Activated T-helper 17 cell treated with anti-CD3 and anti-CD28 coated beads, Interleukin-2, amount 50 U/mL, for 72 hours (primary cell): ENCODE measurements at regions not wholly inside any gene's neighbourhood (a gene's known extent, or its start where the extent isn't known, plus 50 kb on each side); places are given as distances from the start of the nearest gene placed in this dataset.

Experiments
- ATAC-seq: fragments of 150-1000 bp; cut with Tn5 transposase; replicated peaks from 2 replicates; pipeline ENCODE4 v1.10.0; 2021; ENCODE audit warnings: mild to moderate bottlenecking, moderate library complexity
- H3K27ac Mint-ChIP-seq: one replicate; pipeline ENCODE4 v1.8.0; 2022; ENCODE audit warnings: mixed read lengths
- H3K27me3 Mint-ChIP-seq: one replicate; pipeline ENCODE4 v1.8.0; 2022; ENCODE audit warnings: mixed read lengths
- H3K36me3 Mint-ChIP-seq: one replicate; pipeline ENCODE4 v1.8.0; 2022; ENCODE audit warnings: low read depth, mild to moderate bottlenecking, mixed read lengths
- H3K4me1 Mint-ChIP-seq: one replicate; pipeline ENCODE4 v1.8.0; 2022; ENCODE audit warnings: mixed read lengths
- H3K4me3 Mint-ChIP-seq: one replicate; pipeline ENCODE4 v1.8.0; 2022; ENCODE audit warnings: mild to moderate bottlenecking, mixed read lengths
- H3K9me3 Mint-ChIP-seq: one replicate; pipeline ENCODE4 v1.8.0; 2022; ENCODE audit warnings: mixed read lengths

DNA sequence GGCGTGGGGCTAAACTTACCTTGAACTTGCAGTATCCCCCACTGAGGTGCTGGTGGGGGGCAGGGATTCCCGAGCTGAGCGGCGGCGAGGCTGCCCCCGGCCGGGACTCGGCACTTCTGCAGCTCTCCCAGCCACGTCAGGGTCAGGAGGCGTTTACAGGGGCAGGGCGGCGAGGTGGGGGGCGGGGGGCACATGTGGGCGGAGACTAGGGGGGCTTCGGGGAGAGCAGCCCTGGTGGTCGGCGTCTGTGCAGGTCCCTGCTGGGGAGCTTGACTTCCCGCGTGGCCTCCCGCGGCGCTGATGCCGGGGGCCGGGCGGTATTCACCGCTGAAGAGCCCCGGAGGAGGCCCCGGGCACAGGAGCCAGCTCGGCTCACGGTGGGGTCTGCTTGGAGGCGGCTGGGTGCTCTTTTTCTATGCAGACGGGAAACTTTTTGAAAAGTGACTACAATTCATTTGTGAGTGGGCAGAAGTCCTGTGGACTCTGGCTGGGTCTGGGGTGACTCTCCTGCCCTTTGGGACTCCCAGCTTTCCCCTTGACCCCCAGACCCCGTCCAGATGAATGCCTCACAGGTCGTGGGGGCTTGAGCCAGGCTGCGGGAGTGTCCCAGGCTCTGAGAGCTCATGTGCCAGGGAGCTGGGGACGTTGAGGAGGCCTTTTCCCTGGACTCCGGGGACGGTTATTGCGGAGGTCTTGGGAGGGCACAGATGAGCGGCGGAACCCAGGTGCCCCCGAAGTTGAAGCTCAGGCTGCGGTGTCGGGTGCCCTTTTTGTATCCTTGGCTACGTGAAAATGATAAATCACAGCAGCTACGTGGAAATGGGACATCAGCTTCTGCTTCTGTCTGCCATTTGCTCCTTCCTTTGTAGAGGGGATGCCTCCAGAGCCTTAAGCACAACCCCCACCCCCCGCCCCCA, 75.9 kb upstream of the GATA5 start:
- Mint-ChIP-seq H3K4me1 (peaks cover 3% of the 10 kb centered on the region), H3K9me3 (no peaks in the 10 kb centered on the region), H3K4me3 (peak overlapping the region; percentile 41), H3K36me3 (no peaks in the 10 kb centered on the region), H3K27me3 (peaks cover 25% of the 10 kb centered on the region), H3K27ac (no peak overlapping the region)
- ATAC-seq: no peak

DNA sequence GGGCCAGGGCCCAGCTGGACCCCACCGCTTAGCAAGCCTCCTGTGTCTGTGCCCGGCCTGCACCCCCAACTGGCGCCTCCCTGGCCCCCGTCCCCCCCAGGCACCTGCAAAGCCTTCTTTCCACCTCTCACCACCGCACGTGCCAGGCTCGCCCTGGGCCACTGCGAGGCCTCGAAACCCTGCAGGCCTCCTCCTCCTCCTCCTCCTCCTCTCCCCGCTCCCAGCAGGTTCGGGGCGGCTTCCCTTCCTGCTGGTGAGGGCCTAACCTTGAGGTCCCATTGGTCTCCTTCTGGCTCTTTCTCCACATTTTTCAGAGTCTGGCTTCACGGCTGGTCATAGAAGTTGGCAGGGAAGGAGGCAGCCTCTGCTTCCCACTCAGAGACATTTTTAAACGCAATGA, 76.8 kb upstream of the GATA5 start:
- H3K27me3 Mint-ChIP-seq: peaks cover 25% of the 10 kb centered on the region
- no peak overlapping the region for H3K27ac Mint-ChIP-seq
- ATAC-seq: no peak
- H3K4me1 Mint-ChIP-seq: peaks cover 3% of the 10 kb centered on the region
- no peak overlapping the region for H3K4me3 Mint-ChIP-seq
- H3K9me3 Mint-ChIP-seq: no peaks in the 10 kb centered on the region
- H3K36me3 Mint-ChIP-seq: no peaks in the 10 kb centered on the region

DNA sequence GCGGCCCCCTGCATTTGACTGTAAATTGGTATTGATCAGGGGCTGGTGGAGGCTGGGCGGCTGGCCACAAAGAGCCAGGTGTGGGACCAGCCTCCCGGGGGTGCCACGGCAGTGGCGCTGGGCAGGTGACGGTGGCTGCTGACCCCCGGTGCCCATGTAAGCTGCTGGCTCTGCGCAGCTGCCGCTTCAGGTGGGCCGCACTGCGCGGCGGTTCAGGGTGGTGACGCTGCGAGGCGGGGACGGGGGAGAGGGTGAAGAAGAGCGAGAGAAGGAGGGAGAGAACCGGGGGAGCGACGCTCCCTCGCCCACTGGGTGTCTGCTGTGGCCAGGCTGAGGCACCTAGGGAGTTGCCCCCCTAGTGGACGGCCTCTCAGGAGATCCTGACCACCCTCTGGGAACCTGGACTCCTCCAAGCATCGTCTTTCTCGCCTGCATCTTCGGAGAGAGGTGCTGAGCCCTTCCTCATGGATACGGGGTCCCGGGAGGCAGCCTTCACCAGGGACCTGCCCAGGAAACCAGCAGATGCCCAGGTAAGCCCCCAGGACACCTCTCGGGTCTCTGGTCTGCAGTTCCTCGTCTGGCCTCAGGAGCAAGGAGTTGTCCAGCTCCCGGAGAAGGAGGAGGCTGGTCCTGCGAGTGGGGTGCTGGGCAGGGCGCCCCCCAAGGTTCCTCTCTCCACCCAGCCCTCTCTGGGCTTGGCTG, 77.5 kb upstream of the GATA5 start:
- no peaks in the 10 kb centered on the region for H3K9me3 Mint-ChIP-seq
- peaks cover 25% of the 10 kb centered on the region for H3K27me3 Mint-ChIP-seq
- no peak overlapping the region for H3K4me3 Mint-ChIP-seq
- H3K27ac Mint-ChIP-seq: no peak overlapping the region
- no peaks in the 10 kb centered on the region for H3K36me3 Mint-ChIP-seq
- peaks cover 3% of the 10 kb centered on the region for H3K4me1 Mint-ChIP-seq
- ATAC-seq: no peak

DNA sequence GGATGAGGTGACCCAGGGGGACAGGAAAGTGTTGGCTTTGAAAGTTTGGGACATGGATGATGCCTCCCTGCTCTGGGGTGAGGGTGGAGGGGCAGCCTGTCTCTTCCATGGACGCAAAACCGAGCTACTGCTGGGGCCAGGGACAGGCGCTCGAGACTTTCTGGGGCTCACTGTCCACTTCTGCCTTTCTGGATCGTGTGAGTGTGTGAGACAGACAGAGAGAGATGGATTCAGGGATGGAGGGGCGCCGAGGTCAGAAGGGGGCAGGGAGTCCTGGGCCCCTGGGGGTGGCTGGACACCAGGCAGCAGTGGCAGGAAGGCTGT, 78.0 kb upstream of the GATA5 start:
- peaks cover 22% of the 10 kb centered on the region for H3K27me3 Mint-ChIP-seq
- H3K4me1 Mint-ChIP-seq: peaks cover 3% of the 10 kb centered on the region
- ATAC-seq: no peak
- H3K9me3 Mint-ChIP-seq: no peaks in the 10 kb centered on the region
- H3K27ac Mint-ChIP-seq: no peak overlapping the region
- no peak overlapping the region for H3K4me3 Mint-ChIP-seq
- H3K36me3 Mint-ChIP-seq: no peaks in the 10 kb centered on the region

DNA sequence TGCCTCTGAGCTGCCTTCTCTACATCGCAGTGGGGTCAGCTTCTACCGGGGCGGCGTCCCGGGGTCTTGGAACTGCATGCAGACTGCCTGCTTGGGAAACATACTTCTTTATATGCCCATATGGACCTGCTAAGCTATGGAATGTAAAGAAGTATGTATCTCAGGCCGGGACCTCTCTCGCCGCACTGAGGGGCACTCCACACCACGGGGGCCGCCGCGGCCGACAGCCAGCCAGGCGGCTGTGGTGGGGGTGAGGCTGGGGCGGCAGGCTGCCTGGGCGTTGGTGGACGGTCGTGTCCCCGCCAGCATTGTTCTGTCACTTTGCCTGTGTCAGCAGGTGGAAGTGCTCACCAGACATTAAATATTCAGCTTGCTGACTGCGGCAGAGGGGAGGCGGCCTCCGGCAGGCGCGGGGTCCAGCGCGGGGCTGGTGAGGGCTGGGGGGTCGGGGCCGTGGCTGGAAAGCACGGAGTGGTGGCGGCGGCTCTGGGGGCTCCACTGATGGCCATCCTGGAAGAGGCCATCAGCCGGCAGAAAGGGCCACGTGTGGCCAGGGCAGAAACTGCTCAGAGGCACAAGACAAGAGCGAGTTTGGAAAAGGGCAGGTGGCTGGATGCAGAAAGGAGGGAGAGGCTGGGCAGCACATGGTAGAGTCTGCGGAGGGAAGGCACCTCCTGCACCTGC, 78.6 kb upstream of the GATA5 start:
- no peaks in the 10 kb centered on the region for H3K9me3 Mint-ChIP-seq
- peaks cover 3% of the 10 kb centered on the region for H3K4me1 Mint-ChIP-seq
- no peak for ATAC-seq
- no peak overlapping the region for H3K27ac Mint-ChIP-seq
- peaks cover 21% of the 10 kb centered on the region for H3K27me3 Mint-ChIP-seq
- no peak overlapping the region for H3K4me3 Mint-ChIP-seq
- no peaks in the 10 kb centered on the region for H3K36me3 Mint-ChIP-seq

DNA sequence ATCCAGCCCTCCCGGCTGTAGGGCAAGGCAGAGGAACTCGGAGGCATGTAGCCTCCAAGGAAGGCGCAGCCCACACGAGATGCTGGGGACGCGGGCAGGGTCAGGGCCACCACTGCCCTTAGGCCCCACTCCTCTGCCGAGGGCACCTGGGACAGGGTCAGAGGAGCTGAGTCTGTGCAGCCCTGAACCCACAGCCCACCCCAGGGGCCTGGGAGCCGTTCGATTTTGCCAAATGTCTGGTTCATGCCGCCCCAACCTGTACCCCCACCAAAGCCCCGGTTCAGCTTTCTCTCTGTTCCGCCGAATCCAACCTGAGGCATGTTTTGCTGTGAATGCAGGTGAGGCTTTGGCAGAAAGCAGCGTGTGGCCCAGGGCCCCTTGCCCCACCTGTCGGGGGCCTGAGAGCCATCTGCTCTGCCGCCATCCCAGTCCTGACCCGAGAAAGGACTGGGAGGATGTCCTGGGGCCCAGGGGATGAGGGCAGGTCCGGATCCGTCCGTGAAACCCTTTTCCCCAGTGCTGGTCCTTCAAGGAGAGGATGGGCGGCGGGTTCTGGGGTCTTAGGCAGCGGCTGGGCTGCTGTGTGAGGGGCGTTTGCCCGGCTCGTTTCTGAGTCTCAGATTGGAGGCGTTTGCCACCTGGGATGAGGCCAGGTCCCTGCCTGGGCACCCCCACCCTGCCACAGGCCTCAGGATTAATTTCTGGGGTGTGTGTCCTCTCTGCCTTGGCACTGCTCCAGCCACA, 79.3 kb upstream of the GATA5 start:
- no peaks in the 10 kb centered on the region for H3K9me3 Mint-ChIP-seq
- no peak for ATAC-seq
- no peak overlapping the region for H3K4me3 Mint-ChIP-seq
- peaks cover 21% of the 10 kb centered on the region for H3K27me3 Mint-ChIP-seq
- H3K27ac Mint-ChIP-seq: no peak overlapping the region
- no peaks in the 10 kb centered on the region for H3K36me3 Mint-ChIP-seq
- peaks cover 3% of the 10 kb centered on the region for H3K4me1 Mint-ChIP-seq

DNA sequence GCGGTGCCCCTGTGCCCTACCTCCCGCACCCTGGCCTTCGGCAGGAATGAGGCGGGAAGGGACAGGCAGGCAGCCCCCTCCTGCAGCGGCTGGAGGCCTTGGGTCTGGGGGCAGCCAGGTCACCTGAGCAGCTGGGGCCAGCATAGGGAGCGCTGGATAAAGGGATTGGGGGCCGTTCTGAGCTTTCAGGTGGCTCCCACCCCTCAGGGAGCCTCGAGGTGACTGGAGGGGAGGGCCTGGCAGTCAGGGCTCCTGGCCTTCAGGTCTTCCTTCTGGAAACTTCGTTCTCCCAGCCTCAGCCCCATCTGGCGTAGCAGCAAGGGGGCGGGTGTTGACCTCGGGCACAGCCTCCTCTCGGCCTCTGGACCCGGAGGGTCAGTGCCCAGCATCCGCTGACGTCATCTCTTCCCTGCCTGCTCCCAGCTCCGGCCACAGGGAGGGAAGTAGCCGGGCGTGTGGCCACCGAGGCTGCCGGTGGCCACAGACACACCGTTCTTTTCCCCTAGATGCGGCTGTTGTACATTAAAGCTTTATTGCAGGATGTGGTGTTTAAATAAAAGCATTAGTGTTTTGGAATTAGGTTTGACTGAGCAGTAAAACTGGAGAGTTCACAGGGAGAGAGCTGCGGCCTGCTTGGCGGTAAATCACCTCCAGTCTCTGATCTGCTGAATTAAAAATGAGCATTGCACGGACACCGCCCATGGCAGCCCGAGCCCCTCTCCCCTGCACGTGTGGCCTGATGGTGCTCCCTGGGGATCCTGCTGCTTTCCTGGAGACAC, 80.0 kb upstream of the GATA5 start:
- H3K27me3 Mint-ChIP-seq: peaks cover 16% of the 10 kb centered on the region
- H3K36me3 Mint-ChIP-seq: no peaks in the 10 kb centered on the region
- no peaks in the 10 kb centered on the region for H3K9me3 Mint-ChIP-seq
- no peak for ATAC-seq
- H3K4me3 Mint-ChIP-seq: no peak overlapping the region
- H3K27ac Mint-ChIP-seq: no peak overlapping the region
- no peaks in the 10 kb centered on the region for H3K4me1 Mint-ChIP-seq

DNA sequence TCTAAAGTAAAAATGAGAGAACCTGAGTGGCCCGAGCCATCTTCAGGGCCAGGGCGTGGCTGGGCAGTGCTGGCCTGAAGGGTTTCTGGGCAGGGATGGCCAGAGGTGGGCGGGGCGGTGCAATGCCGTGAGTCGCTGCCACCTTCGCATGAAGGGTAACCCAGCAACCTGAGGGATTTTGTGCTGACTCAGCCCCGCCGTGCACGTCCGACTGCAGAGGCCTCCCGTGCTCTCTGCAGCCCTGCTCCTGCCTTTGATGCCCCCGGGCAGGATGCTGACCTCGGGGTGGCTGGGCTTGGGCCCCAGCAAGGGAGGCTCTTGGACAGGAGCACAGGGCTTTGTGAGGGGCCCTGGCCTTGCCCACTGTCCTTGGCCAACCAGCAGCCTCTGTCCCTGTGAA, 81.7 kb upstream of the GATA5 start:
- Mint-ChIP-seq H3K9me3 (no peaks in the 10 kb centered on the region), H3K4me3 (no peak overlapping the region), H3K4me1 (peaks cover 4% of the 10 kb centered on the region), H3K36me3 (no peaks in the 10 kb centered on the region), H3K27me3 (peaks cover 18% of the 10 kb centered on the region), H3K27ac (no peak overlapping the region)
- ATAC-seq: no peak

DNA sequence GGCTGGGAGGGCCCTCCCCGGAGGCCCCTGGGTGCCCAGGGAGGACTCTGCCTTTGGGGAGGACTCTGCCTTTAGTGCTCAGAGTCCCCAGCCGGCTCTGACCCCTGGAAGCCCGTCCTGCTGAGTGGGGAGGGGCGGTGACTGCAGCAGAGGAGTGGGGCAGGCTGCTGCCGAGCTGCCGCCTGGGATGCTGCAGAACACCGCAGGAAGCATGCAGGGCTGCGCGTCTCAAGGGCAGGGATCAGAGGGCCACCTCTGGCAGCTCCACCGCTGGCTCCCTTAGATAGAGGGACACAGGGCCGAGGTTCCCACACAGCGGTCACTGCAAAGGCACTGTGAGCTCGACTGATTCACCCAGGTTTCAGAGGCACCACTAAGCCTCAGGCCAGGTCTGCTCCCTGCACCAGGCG, 82.2 kb upstream of the GATA5 start:
- no peak overlapping the region for H3K27ac Mint-ChIP-seq
- H3K27me3 Mint-ChIP-seq: peaks cover 14% of the 10 kb centered on the region
- H3K4me1 Mint-ChIP-seq: peaks cover 4% of the 10 kb centered on the region
- H3K9me3 Mint-ChIP-seq: no peaks in the 10 kb centered on the region
- H3K36me3 Mint-ChIP-seq: no peaks in the 10 kb centered on the region
- no peak for ATAC-seq
- H3K4me3 Mint-ChIP-seq: no peak overlapping the region

DNA sequence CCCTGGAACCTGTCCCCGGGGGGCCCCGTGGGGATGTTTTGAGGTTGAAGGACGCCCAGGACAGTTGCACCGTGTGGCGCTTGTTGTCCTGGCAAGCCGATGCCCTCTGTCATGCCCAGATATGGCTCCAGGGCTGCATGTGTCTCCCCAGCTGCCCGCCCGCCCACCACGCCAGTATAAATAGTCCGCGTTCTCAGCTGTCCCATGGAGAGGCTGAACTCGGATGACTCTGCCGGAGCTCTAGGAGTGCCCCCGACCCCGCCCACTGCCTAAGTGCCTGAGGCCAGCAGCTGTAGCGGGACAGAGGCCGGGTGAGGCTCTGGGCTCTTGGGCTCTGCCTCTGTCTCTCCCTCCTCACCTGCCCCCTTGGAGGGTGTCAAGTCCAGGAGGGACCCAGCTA, 83.0 kb upstream of the GATA5 start:
- H3K4me3 Mint-ChIP-seq: no peak overlapping the region
- no peaks in the 10 kb centered on the region for H3K36me3 Mint-ChIP-seq
- no peak for ATAC-seq
- H3K27ac Mint-ChIP-seq: no peak overlapping the region
- H3K4me1 Mint-ChIP-seq: peaks cover 4% of the 10 kb centered on the region
- H3K27me3 Mint-ChIP-seq: peaks cover 15% of the 10 kb centered on the region
- no peaks in the 10 kb centered on the region for H3K9me3 Mint-ChIP-seq

DNA sequence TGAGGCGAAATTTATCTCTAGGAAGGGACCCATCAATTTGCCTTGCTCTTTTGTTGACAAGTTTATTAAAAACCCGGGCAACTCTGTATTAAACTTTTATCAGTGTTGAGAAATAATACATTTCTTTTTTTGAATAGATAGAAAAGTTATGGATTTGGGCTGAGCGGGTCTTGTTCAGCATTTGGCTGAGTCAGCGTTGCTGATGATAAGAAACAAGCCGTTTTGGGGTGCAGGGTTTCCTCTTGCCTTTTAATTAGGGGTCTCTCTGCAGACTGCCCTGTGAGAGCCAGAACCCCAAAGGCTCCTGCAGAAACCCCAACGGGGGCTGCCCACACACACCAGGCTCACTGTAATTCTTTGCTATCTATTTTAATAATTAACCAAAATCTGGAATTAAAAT, 82.1 kb upstream of the SLCO4A1 start:
- no peak for ATAC-seq
- H3K9me3 Mint-ChIP-seq: no peaks in the 10 kb centered on the region
- H3K27me3 Mint-ChIP-seq: peaks cover 13% of the 10 kb centered on the region
- H3K4me3 Mint-ChIP-seq: no peak overlapping the region
- peaks cover 4% of the 10 kb centered on the region for H3K4me1 Mint-ChIP-seq
- H3K27ac Mint-ChIP-seq: no peak overlapping the region
- no peaks in the 10 kb centered on the region for H3K36me3 Mint-ChIP-seq

DNA sequence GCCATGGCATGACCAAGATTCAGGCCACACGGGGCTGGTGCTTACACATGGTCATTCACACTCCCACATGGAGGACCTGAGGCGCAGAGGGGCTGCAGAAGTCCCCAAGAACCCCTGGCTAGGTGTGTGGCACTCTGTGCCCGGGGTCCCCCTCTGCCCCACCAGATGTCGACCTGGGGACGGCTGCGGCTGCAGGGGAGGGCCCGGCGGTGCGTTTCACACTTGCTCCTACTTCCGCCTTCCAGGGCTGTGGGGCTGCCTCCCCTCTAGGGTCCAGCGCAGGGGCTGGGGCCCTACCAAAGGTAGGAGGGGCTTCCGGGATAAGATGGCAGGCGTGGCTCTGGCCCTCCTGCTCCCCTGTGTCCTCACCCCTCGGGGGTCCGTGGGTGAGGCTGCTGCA, 81.1 kb upstream of the SLCO4A1 start:
- peaks cover 11% of the 10 kb centered on the region for H3K27me3 Mint-ChIP-seq
- H3K4me3 Mint-ChIP-seq: no peak overlapping the region
- no peaks in the 10 kb centered on the region for H3K36me3 Mint-ChIP-seq
- H3K9me3 Mint-ChIP-seq: no peaks in the 10 kb centered on the region
- no peak for ATAC-seq
- no peak overlapping the region for H3K27ac Mint-ChIP-seq
- H3K4me1 Mint-ChIP-seq: peaks cover 4% of the 10 kb centered on the region

DNA sequence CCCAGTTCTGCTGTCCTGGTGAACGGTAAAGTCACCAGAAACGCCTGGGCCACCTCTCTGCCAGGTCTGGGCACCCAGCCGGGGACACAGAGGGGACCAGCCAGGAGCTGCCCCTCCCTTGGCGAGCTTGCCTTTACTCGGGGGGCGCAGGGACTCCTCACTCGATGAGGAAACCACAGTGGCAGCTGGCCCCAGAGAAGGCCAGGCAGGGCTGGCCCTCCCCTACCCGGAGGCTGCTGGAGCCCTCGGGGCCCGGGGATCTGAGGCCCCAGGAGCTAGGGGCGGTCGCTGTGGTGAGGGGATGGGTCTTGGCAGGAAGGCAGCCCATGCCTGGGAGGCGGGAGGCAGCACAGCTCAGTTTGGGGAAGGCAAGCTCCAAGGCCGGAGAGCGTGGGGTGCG, 80.4 kb upstream of the SLCO4A1 start:
- peaks cover 4% of the 10 kb centered on the region for H3K4me1 Mint-ChIP-seq
- peaks cover 9% of the 10 kb centered on the region for H3K27me3 Mint-ChIP-seq
- no peaks in the 10 kb centered on the region for H3K9me3 Mint-ChIP-seq
- H3K36me3 Mint-ChIP-seq: no peaks in the 10 kb centered on the region
- H3K4me3 Mint-ChIP-seq: no peak overlapping the region
- H3K27ac Mint-ChIP-seq: no peak overlapping the region
- ATAC-seq: no peak

DNA sequence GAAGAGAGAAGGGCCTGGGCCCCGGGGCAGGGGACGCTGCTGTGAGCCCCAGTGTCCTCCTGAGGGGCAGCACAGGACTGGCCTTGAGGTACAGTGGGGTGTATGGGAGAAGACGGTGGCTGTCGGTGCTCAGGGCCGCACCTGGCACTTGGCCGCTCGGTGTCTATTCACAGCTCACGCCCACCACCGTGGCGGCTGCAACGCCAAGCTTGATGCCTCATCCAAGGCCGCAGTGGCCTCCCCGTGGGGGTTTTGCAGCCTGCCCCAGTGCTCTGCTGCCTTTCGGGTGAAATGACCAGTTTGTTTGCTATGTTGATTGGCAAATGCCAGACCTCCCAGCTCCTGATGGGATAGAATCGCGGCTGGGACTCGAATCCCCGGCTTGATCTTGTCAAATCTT, 79.5 kb upstream of the SLCO4A1 start:
- Mint-ChIP-seq H3K27me3 (peaks cover 12% of the 10 kb centered on the region), H3K27ac (no peak overlapping the region), H3K4me1 (peaks cover 4% of the 10 kb centered on the region), H3K9me3 (no peaks in the 10 kb centered on the region), H3K36me3 (no peaks in the 10 kb centered on the region), H3K4me3 (no peak overlapping the region)
- no peak for ATAC-seq
